ENCODE measurements at regions not wholly inside any gene's neighbourhood (a gene's known extent, or its start where the extent isn't known, plus 50 kb on each side); places are given as distances from the start of the nearest gene placed in this dataset.

DNA sequence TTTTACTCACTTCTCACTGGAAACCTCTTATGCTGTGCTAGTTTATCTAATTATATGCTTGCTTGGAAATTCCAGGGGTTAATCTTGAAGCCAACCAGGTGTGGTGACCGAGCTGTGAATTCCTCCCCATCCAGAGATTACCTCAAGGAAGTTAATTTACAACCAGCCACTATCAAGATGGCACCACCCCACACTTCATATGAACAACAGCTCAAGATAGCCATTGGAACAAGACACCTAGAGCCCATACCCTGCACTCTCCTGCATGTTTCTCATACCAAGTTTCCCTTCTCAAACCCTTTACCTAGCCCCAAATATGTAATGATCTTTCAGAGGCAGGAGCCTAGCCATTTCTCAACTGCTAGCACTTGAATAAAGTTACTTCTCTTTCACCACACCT lies 2156.9 kb upstream of the C9orf72 start:
- no TSS peak for BruUV-seq (replicated peaks)
- POLR2A ChIA-PET, result no interaction called here
- TF ChIP-seq, protein P1, sequence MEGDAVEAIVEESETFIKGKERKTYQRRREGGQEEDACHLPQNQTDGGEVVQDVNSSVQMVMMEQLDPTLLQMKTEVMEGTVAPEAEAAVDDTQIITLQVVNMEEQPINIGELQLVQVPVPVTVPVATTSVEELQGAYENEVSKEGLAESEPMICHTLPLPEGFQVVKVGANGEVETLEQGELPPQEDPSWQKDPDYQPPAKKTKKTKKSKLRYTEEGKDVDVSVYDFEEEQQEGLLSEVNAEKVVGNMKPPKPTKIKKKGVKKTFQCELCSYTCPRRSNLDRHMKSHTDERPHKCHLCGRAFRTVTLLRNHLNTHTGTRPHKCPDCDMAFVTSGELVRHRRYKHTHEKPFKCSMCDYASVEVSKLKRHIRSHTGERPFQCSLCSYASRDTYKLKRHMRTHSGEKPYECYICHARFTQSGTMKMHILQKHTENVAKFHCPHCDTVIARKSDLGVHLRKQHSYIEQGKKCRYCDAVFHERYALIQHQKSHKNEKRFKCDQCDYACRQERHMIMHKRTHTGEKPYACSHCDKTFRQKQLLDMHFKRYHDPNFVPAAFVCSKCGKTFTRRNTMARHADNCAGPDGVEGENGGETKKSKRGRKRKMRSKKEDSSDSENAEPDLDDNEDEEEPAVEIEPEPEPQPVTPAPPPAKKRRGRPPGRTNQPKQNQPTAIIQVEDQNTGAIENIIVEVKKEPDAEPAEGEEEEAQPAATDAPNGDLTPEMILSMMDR (IDR thresholded peaks at IDR 0.05; ENCODE audit: insufficient read depth in 1 of 2, low read depth in 1 of 2, low read length in 1 of 2, severe bottlenecking in 1 of 2, unreplicated experiment in 1 of 2), result no peak
- Mint-ChIP-seq H3K27ac (ENCODE audit: unreplicated experiment) (no peak overlapping the region), H3K27me3 (ENCODE audit: insufficient read depth, unreplicated experiment) (no peaks in the 10 kb centered on the region), H3K36me3 (ENCODE audit: insufficient read depth, unreplicated experiment) (no peaks in the 10 kb centered on the region), H3K4me3 (ENCODE audit: unreplicated experiment) (no peak overlapping the region), H3K9me3 (ENCODE audit: unreplicated experiment) (peaks cover 17% of the 10 kb centered on the region), H3K4me1 (ENCODE audit: low read depth, unreplicated experiment) (no peaks in the 10 kb centered on the region)
- intact Hi-C loops (cut with micrococcal nuclease; ENCODE audit: unreplicated experiment), result no loop called here
- Histone ChIP-seq H3K4me3 (ENCODE audit: low read depth, low read length) (no peak overlapping the region), H3K4me1 (no peaks in the 10 kb centered on the region), H3K9me3 (no peaks in the 10 kb centered on the region), H3K36me3 (ENCODE audit: control insufficient read depth, insufficient read depth, low read length) (no peaks in the 10 kb centered on the region), H3K27me3 (replicated peaks; ENCODE audit: control insufficient read depth, insufficient read depth, low read length) (no peaks in the 10 kb centered on the region)
- CTCF ChIA-PET, result no interaction called here
- no peak for DNase-seq

DNA sequence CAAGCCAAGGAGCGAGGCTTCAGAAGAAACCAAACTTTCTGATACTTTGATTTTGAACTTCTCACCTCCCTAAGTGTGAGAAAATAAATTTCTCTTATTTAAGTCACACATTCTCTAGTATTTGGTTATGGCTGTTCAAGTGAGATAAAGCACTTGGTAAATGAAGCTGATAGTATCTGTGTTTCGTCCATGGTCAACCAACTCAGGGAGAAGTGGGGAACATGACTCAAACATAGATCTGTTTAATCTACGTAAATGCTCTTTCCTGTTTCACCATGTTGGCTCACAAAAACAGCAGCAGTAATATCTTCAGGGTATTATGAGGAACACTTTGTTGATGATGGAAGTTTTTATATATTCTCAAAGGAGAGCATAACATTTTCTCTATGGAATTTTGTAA lies 2167.2 kb upstream of the C9orf72 start:
- no peak overlapping the region for H3K27ac Mint-ChIP-seq (ENCODE audit: unreplicated experiment)
- H3K4me1 Mint-ChIP-seq (ENCODE audit: low read depth, unreplicated experiment), result no peaks in the 10 kb centered on the region
- no peaks in the 10 kb centered on the region for H3K9me3 Mint-ChIP-seq (ENCODE audit: unreplicated experiment)
- no peaks in the 10 kb centered on the region for H3K36me3 Mint-ChIP-seq (ENCODE audit: insufficient read depth, unreplicated experiment)
- TF ChIP-seq, protein P1 (IDR thresholded peaks at IDR 0.05; ENCODE audit: insufficient read depth in 1 of 2, low read depth in 1 of 2, low read length in 1 of 2, severe bottlenecking in 1 of 2, unreplicated experiment in 1 of 2), result no peak
- ChIA-PET POLR2A (no interaction called here), CTCF (no interaction called here)
- H3K27me3 Mint-ChIP-seq (ENCODE audit: insufficient read depth, unreplicated experiment), result no peaks in the 10 kb centered on the region
- BruUV-seq (replicated peaks), result no TSS peak
- no peaks in the 10 kb centered on the region for H3K36me3 ChIP-seq (ENCODE audit: control insufficient read depth, insufficient read depth, low read length)
- no peaks in the 10 kb centered on the region for H3K9me3 ChIP-seq
- DNase-seq, result no peak
- intact Hi-C loops (cut with micrococcal nuclease; ENCODE audit: unreplicated experiment), result no loop called here
- no peaks in the 10 kb centered on the region for H3K27me3 ChIP-seq (replicated peaks; ENCODE audit: control insufficient read depth, insufficient read depth, low read length)
- H3K4me1 ChIP-seq, result no peaks in the 10 kb centered on the region
- no peak overlapping the region for H3K4me3 Mint-ChIP-seq (ENCODE audit: unreplicated experiment)
- H3K4me3 ChIP-seq (ENCODE audit: low read depth, low read length), result no peak overlapping the region

GRCh38 chr9:29741169-29741568 lies 2167.9 kb upstream of the C9orf72 start:
- DNase-seq, result no peak
- BruUV-seq (replicated peaks), result no TSS peak
- H3K36me3 Mint-ChIP-seq (ENCODE audit: insufficient read depth, unreplicated experiment), result no peaks in the 10 kb centered on the region
- Histone ChIP-seq H3K9me3 (no peaks in the 10 kb centered on the region), H3K36me3 (ENCODE audit: control insufficient read depth, insufficient read depth, low read length) (no peaks in the 10 kb centered on the region), H3K4me1 (no peaks in the 10 kb centered on the region), H3K27me3 (replicated peaks; ENCODE audit: control insufficient read depth, insufficient read depth, low read length) (no peaks in the 10 kb centered on the region), H3K4me3 (ENCODE audit: low read depth, low read length) (no peak overlapping the region)
- no peak overlapping the region for H3K27ac Mint-ChIP-seq (ENCODE audit: unreplicated experiment)
- POLR2A ChIA-PET, result no interaction called here
- no peak overlapping the region for H3K4me3 Mint-ChIP-seq (ENCODE audit: unreplicated experiment)
- H3K27me3 Mint-ChIP-seq (ENCODE audit: insufficient read depth, unreplicated experiment), result no peaks in the 10 kb centered on the region
- TF ChIP-seq, protein P1 (IDR thresholded peaks at IDR 0.05; ENCODE audit: insufficient read depth in 1 of 2, low read depth in 1 of 2, low read length in 1 of 2, severe bottlenecking in 1 of 2, unreplicated experiment in 1 of 2), result no peak
- intact Hi-C loops (cut with micrococcal nuclease; ENCODE audit: unreplicated experiment), result no loop called here
- CTCF ChIA-PET, result no interaction called here
- no peaks in the 10 kb centered on the region for H3K4me1 Mint-ChIP-seq (ENCODE audit: low read depth, unreplicated experiment)
- H3K9me3 Mint-ChIP-seq (ENCODE audit: unreplicated experiment), result no peaks in the 10 kb centered on the region
